GM18511 (cell line): ENCODE measurements at regions not wholly inside any gene's neighbourhood (a gene's known extent, or its start where the extent isn't known, plus 50 kb on each side); places are given as distances from the start of the nearest gene placed in this dataset.
"Not testable (repeated sequence)": the region's sequence is repeated elsewhere in the genome, so short reads cannot be mapped to it uniquely, and the experiment has no call there.

Experiments used
- ATAC-seq: cut with Tn5 transposase; IDR thresholded peaks from one replicate; pipeline ENCODE4 v1.9.1; 2021; ENCODE audit warnings: mild to moderate bottlenecking, moderate library complexity; ENCODE audit not compliant: unreplicated experiment

DNA sequence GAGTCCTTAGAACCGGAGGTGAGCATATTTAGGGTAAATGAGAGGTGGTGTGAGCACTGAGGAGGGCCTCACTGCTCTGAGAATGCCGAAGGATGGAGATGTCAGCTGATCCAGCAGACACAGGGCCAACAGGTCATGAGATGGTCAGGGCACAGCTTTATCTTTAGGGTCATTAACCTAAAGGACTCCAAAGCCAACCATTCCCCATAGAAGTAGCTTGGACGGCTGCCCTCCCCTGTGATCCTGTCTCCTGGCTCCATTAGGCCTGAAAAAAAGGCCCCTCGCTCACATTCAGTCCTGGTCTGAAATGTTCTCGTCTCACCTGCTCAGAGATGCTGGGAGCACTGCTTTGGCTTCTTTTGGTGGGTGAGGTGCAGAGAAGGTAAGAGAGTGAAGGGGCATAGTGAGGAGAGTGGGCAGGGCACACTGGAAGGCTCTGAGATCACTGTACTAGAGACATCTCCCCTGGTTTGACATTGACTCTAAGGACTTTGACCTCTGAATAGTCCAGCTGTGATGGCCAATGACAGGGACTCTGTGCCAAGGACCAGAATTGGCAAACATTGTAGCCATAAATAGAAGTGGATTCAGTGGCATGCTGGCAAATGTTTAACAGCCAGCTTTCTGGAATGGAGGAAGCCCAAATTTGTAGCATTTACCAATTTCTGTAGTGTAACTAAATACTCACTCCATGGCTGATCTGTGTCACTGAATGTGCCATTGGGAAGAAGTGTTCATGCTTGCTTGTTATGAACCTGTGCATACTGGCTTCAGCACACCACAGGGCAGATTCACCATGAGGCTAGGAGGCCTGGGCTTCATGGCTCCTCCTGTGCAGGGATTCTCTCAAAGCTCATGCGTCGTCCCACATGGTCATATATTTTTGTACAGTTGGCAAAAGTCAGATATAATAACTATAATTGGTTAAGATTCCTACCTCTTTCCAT is 76.2 kb upstream of the MRPS22 start:
- no peak for ATAC-seq

DNA sequence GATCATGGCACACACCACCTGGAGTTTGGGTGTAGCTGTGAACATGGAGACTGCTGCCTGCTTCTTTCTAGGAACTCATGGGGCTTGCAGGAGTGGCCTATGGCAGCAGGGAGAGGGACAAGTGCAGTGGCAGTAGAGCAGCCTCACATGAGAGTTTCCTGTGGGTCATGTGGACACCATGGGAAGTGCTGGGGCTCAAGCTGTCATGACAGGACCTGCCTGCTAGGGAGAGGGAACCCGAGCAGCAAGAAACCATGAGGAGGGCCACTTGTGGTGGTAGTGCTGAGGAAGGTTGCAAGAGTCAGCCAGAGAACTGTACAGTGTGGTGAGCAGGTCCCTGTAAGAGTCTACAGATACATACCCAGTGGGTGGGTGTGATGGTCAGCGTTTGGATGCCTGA is 73.8 kb upstream of the MRPS22 start:
- ATAC-seq: no peak

DNA sequence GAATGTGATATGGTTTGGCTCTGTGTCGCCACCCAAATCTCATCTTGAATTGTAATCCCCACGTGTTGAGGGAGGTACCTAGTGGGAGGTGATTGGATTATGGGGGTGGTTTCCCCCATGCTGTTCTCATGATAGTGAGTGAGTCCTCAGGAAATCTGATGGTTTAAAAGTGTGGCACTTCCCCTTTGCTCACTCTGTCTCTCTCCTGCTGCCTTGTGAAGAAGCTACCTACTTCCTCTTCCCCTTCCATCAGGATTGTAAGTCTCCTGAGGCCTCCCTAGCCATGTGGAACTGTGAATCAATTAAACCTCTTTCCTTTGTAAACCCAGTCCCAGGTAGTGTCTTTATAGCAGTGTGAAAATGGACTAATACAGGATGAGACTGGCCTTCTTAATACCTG is 73.2 kb upstream of the MRPS22 start:
- not testable (repeated sequence) for ATAC-seq

DNA sequence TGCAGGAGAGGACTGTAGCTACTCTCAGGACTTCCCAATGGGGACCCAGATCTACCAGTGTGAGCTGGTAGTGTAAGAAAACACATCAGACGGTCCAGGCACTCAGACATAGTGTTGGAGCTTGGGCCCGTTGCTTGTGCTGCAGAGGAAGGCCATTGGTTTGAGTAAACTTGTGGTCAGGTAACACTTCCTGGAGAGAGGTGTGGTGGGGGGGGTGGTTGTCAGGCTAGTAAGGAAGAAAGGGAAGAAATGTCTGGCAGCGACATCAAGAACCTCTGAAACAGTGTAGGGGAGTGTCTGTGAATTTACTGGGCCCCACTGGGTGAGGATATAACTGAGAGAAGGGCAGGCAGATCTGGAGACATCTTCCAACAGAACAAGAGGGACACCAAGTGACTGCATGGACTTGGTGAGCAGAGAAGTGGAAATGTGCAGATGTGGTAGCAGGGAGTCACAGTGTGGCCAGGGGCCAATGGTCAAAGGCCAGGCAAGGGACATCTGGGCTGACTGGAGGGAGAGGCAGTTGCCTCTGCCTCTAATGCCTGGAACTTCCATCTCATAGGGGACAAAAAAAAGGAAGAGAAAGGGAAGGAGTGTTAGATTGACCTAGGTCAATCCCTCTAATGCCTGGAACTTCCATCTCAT is 63.7 kb upstream of the MRPS22 start:
- ATAC-seq: no peak

DNA sequence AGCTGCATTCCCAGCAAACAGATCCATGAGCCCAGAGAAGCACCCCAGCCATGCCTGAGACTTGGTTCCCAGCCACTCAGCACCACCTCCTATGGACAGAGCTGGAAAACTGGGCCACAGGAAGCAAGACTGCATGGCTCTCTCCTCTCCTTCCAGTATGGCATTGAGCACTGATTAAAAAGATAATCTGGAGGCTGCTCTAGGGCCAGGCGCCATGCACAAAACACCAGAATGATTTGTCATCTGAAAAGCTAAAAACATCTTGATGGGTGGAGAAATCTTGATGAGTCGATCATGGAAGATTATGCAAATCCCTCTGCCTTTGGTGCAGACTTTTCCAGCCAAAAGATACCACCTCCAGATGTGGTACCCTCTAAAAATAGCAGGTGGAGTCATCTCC is 62.7 kb upstream of the MRPS22 start:
- ATAC-seq: no peak

DNA sequence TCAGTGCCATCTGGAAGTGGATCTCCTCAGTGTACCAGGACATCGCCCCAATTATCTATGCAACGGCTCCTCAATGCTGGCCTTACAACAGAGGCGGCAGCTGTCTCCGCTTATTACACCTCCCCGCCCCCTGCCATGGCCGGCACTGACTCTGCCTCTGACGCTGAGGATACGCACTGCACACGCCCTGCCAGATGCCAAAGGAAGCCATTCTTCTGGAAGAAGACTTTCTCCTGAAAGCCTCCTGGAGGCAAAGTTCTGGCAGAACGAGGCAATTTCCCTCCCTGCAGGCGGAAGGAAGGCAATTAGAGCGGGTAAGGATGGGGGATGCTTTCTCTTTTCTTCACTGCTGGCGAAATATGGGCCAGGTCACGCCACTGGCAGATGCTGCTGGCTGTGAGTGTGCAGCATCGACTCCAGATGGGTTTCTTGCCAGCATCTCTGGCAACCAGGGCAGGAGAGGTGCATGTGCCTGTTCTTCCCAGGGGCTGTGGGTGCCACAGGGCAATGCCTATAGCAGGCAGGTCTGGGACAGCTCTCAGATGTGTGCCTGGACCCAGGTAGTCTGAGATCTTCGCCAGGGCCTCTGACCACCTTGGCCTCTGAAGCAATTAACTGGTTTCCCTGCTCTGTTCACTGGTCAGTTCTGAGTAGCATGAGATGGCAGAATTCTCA is 62.2 kb upstream of the MRPS22 start:
- no peak for ATAC-seq

DNA sequence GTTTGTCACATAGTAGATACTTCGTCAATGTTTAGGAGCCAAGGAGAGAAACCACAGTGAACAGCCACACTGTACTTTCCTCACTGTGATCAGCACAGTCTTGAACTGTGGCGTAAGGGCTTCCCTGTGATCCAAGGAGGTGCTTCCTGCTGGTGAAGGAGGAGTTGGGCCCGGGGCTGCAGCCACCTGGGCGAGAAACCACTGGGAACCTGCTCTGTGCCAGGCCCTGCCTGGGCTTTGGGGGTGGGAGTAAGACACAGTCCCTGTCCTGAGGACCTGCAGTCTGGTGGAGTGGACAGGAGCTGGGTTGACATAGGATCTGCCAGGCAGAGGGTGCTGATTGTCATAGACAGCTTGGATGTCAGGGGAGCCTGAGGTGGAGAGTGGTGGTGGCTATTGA is 60.5 kb upstream of the MRPS22 start:
- ATAC-seq: no peak

DNA sequence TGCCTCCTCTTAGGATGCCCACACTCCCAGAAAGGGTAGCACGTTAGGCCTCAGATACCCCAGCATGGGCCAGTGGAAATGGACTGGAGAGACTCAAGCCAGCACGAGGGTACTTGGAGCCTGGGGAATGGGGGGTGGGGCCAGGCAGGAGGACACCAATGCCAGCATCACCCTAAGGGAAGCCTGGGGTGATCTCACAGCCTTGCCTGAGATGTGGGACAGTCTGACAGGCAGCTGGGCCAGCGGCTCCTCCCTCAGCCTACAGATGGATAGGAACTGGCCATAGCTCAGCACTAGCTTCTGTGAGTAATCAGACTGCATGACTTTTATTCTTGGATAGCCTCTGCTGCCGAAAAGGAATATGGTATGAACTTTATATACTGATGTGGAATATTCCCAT is 59.6 kb upstream of the MRPS22 start:
- no peak for ATAC-seq

DNA sequence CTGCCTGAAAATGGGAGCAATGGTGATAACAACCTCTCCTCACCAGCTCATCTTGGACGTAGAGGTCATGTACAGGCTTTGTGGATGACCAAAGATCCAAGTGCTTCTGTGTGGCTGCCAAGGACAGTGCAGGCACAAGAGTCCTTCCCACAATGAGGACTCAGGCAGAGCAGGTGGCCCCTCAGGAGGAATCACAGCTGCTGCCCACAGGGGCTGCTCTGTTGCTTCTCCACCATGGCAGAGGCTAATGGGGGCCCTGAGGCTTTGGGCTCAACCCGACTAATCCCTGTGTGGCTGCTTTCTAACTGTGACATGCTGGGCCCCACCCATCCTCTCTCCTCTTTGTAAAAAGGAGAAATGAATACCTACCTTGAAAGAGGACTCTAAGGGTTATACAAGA is 58.1 kb upstream of the MRPS22 start:
- ATAC-seq: no peak

DNA sequence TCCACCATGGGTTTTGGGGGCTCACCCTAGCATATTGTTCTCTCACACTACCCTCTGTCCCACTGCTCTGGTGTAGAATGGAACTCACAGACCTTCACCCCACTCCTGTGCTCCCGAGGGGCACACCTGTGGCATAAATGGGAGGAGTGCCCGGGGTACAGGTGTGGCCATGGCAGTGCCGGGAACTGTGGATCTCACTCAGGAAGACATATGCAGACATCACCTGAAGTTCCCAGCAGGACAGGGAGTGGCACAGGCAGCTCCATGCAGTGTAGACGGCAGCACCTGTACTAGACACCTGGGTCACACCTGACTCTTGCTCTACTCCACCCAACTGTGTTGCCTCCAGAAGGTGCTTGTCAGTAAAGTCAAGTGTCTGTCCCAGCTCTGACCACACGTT is 57.6 kb upstream of the MRPS22 start:
- no peak for ATAC-seq

DNA sequence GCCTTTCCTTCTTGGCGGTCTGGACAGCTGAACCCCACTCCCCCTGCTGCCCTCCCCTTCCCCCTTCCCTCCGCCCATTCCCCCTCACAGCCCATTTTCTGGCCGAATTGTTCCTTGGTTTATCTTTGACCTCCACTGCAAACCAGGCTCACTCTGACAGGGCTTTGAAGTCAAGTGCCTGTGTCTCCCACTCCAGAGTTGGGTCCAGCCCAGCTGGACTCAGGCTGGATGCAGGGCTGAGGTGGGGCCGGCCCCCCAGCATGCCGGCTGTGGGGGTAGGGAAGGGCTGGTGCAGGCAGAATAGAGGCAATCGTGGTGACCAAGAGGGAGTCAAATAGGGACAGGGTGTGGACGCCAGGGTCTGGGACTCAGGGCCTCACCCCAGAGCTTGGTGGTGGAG is 57.0 kb upstream of the MRPS22 start:
- no peak for ATAC-seq

DNA sequence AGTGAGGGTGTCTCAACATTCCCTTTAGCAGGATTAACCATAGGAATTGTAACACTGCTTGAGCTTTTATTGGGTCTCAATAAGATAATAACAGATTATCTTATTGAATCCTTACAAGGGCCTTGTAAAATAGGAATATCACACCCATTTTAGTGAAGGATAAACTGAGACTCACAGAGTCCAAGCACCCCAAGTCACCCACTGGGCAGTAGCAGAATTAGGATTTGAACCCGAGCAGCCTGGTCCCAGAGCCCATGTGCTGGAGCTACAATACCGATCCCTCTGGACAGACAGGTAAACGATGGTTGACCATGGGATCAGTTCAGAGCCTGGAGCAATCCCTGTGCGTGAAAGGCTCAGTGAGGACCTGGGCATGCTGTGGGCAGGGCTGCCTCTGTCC is 56.3 kb upstream of the MRPS22 start:
- no peak for ATAC-seq

DNA sequence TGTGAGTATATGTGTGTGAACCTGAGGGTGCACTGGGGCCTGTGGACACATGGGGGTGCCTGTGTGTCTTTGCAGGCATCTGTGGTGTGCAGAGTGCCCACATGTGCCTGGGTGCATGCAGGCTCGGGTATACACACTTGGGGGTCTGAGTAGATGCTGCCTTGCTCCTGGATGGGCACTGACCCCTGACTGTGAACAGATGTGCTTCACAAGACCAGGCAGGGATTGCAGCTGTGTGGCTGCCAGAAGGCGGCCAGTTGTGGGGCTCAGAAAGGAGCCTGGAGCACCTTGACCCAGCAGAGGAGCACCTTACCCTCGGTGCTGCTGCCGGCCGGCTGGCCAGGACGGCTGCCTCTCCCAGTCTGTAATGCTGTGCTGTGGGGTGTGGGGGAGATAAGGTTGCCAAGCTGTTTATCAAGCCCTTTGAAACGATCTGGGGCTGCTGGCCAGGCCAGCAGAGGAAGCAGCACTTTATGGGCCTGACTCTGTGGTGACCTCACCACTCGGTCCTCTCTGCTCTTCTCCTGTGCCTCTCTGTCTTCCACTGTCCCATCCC is 55.5 kb upstream of the MRPS22 start:
- no peak for ATAC-seq

DNA sequence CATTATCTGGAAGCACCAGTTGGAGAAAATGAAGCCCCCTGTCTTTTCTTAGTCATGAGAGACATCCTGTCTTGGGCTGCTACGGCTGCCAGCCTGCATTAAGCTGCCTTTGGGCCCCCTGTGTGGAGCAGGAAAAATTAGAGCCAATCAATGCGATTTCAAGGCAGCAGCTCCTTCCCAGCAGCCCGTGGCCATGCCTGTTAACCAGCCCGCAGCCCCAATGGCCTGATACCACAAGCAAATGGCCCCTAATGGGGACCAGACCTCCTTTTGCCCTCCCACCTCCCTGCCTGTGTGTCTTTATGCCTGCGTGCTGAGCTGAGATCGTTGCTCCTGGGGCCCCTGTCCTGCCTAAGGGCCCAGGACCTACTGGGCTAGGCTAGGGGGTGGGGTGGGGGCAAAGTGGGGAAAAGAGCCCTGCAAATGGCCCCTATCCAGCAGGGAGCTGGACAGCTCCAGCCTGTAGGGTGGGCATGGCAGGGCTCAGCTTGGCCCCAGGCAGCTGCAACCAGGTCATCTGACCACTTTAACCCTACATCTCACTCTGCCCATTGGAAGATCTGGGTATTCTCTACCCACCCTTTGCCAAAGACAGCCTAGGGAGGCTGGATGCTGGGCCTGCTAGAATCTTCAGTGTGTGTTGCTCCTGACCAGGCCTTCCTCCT is 53.8 kb upstream of the MRPS22 start:
- no peak for ATAC-seq

DNA sequence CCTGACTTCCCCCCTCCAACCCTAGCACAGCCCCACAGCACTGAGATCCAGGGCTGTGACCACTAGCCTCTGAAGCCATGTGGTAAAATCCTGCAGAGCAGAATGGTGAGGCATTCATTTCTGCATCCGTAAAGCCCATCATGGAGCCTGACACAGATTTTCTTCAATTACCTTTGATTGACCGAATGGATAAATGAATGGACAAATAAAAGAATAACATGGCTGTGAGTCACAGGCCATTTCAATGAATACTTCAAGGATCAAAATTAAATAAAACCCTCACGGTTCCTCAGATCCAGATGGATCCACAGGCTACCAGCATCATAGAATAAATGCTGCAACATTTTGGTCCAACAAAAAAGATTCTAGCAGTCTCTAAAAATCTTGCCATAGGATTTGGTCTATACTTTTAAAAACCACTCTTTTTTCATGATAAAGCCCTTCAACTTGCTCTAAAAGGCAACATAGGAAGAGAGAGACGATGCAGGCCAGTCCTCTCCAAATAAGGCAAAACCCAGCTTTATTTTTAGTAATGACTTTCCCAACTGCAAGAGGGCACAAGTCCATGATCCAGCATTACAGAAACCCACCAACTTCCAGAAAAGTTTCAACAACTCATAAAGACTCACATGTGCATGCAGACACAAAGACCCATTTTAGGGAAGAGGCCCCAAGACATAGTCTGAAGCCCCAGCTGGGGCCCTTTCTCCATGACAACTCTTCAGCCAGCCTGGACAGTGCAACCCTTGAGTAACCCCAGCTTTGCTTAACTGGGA is 52.4 kb upstream of the MRPS22 start:
- ATAC-seq: no peak

DNA sequence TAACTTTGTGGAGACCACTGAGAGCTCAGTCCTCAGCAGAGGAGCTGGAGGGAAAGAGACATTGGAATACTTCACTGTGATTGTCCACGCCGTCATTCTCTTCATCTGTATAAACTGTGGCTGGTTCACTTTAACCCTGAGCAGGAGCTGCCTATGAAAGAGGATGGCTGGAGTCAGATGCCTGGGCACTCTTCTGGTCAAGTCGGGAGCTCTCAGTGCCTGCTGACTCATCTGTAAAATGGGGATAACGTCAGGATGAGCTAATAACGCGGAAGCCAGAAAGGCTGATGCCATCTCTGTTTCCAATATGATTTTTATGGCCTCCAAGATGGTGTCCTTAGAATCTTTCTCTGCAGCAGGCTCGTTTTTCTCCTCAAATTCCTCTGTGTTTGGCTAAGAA is 51.6 kb upstream of the MRPS22 start:
- ATAC-seq: no peak

DNA sequence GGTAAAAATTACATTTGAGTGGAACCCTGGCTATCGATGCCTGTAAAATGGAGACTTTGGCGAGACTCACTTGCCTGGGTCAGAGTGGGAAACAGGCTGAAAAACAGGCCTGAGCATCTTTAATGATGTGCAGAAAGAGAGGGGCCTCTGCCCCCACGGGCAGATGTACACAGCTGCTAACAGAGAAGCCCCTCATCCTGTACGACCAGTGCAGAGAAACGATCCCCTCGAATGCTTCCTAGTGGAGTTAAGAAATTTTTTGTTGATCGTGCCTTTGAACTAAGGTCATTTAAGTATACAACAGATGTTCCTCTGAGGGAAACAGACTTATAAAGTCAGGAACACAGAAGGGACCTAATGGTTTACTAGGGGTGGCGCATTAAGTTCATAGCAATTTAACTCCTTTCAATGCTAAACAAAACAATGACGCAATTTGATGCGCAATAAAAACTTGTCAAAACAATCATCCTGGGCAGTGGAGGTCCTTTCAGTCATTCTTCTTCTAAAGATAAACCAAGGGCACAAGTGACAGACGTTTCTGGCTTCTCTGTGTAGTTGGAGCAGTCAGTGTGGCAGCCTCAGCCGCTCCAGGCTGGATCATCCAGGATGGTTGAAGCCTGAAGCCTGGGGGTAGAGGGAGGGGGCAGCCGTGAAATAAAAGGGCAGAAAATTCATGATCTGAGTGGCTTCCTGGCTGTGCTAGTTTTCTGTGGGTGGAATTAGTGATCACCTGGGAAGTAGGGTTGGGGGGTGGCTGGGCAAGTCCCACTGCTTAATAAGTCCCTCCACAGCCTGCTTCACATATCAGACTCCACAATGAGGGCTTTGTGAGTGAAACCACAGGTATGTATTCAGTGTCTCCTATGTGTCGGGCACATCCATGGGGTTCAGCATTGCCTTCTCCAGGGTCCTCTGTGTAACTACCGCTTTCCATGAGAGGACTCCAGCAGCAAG is 50.8 kb upstream of the MRPS22 start:
- ATAC-seq: no peak

DNA sequence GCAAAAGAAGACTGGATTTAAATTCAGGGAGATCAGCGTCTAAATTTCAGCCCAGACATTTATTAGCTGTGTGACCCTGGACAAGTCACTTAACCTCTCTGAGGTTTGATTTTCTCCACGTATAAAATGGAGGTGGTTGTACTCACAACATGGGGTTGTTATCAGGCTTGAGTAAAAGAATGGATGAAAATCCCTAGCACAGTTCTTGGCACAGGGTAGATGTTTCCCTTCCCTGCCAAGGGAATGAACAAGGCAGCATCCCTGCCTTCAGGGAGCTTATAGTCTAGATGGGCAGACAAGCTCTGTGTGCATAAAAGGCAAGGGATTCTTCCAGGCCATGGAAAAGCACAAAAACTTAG is 50.2 kb upstream of the MRPS22 start:
- no peak for ATAC-seq
